Sigmoid colon (tissue), 4 donors: ENCODE measurements at regions not wholly inside any gene's neighbourhood (a gene's known extent, or its start where the extent isn't known, plus 50 kb on each side); places are given as distances from the start of the nearest gene placed in this dataset.

Experiments used
- CTCF ChIP-seq, 4 experiments: fragments of 450-650 bp in 3 of 4; fragments of 200-600 bp in 1 of 4; IDR thresholded peaks; one replicate each; pipeline ENCODE4 v1.5.1; 2016 to 2019; ENCODE audit warnings: antibody characterized with exemption in 4 of 4, mild to moderate bottlenecking in 3 of 4, moderate library complexity in 2 of 4
- EP300 ChIP-seq, 4 donors: sonication (generic); formaldehyde crosslinking; IDR thresholded peaks; one replicate each; pipeline ENCODE4 v1.6.1; 2017; ENCODE audit warnings: antibody characterized with exemption in 4 of 4
- POLR2AphosphoS5 ChIP-seq, 4 donors: sonication (generic); formaldehyde crosslinking; IDR thresholded peaks; one replicate each; pipeline ENCODE4 v1.6.1; 2017; ENCODE audit warnings: antibody characterized with exemption in 4 of 4

DNA sequence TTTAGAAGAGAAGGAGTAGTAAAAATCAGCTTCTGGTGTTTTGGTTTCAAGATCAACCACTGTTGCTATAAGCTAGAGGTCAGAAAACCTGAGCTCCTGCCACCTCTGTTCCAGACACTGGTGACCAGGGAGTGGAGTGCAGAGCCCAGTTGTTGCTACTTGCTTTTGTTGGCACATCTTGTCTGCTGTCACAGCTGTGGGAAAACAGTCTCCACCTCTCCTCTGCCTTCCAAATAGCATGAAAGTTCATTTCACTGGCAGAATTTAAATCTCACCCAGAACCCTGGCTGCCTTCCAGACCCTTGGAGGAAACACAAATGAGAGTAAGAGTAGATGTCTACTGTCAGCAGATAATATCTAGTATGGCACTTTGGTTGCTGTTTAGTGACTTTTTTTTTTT, 297.5 kb upstream of the KLF3 start:
- no peak for TF ChIP-seq CTCF (IDR thresholded peaks at IDR 0.05)
- no peak for TF ChIP-seq POLR2AphosphoS5 (IDR thresholded peaks at IDR 0.05)
- no peak for TF ChIP-seq EP300 (IDR thresholded peaks at IDR 0.05)
